SK-N-SH (cell line): ENCODE measurements at regions not wholly inside any gene's neighbourhood (a gene's known extent, or its start where the extent isn't known, plus 50 kb on each side); places are given as distances from the start of the nearest gene placed in this dataset.

ENCODE experiments used
- NFIC ChIP-seq: IDR thresholded peaks from 2 replicates; pipeline ENCODE4 v1.4.0; 2012; ENCODE audit warnings: borderline replicate concordance
- RAD21 ChIP-seq: IDR thresholded peaks from 2 replicates; pipeline ENCODE4 v1.6.1; 2012; ENCODE audit warnings: mild to moderate bottlenecking, low read length

DNA sequence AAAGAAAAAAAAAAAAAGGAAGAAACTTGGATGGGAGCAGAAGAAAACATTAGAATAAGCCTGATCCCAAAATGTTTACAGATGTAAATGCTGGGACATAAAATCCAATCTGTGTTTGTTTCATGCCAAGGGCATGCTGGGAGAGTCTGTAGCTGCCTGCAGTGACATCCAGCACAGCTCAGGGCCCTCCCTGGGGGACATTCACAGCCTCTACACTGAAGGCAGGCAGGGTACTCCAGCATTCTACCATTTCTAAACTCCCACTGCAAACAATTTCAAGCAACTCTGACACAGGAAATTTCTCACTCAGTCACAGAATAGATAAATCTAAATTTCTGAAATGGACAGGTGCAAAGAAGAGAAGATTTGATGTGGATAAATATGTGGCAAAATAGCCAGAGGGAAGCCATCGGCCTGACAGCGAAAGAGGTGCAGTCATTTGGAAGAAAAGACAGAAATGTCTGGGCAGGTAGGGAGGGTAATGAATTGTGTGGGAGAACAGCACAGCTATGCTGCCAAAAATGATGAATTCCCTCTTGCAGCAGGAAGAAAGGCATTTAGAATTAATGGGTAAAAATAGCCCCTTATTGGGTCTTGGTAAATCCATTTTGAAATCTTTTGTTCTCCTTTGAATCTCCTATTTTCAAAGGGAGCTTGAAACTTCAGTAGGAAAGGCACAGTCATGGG, 199.4 kb downstream of the MED10 start:
- TF ChIP-seq RAD21 (no peak), NFIC (no peak)
